SK-N-MC (cell line): ENCODE measurements at regions not wholly inside any gene's neighbourhood (a gene's known extent, or its start where the extent isn't known, plus 50 kb on each side); places are given as distances from the start of the nearest gene placed in this dataset.

ENCODE experiments used
- EZH2 ChIP-seq: fragments of 200-600 bp; sonication (generic); IDR thresholded peaks from one replicate; pipeline ENCODE4 v1.6.1; 2017; ENCODE audit warnings: antibody characterized with exemption
- FOXP2 ChIP-seq: optimal IDR thresholded peaks from 2 replicates; pipeline ENCODE3; 2011; ENCODE audit warnings: mild to moderate bottlenecking, moderate library complexity; ENCODE audit not compliant: insufficient read depth; ENCODE audit errors: extremely low read length, control extremely low read depth
- POLR2AphosphoS5 ChIP-seq: IDR thresholded peaks from 2 replicates; pipeline ENCODE4 v1.6.1; 2012; ENCODE audit warnings: mild to moderate bottlenecking, low read depth, low read length, borderline replicate concordance

DNA sequence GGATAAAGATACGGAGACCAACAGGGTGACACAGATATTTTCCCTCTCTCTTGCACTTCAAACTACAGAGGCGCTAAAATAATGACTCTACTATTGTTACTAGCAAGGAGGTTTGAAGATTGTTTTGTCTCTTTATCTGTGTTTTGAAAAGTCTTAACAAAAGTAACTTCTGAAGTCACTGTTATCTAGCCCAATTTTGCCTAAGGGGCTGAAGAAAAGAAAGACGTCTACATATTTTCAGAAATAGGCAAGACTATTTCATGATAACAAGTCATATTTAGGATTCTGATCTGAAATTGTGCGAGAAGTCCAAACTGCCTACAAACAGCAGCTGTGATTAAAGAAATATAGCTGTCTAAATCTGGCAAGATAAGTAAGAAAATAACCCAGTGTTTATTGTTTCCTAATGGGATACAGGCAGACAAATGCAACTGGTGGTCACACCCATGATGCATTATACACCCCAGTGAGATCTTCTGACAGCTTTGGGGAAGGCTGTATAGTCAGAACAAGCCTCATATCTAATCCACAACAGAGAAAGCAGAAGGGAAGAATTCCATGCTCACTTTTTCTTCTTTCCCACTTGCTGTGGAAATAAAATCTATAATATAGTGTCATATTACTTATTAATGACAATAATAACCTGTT, 226.9 kb upstream of the ARID2 start:
- no peak for TF ChIP-seq EZH2
- no peak for TF ChIP-seq POLR2AphosphoS5
- no peak for TF ChIP-seq FOXP2
